Progenitor cell of endocrine pancreas (in vitro differentiated cells): ENCODE measurements at regions not wholly inside any gene's neighbourhood (a gene's known extent, or its start where the extent isn't known, plus 50 kb on each side); places are given as distances from the start of the nearest gene placed in this dataset.

Experiments used
- DNase-seq: peaks from one replicate; pipeline ENCODE4 v3.0.0; 2021; ENCODE audit warnings: low spot score; ENCODE audit not compliant: unreplicated experiment
- H3K27ac Mint-ChIP-seq: 2 replicates; pipeline ENCODE4 v1.8.0; 2021; ENCODE audit warnings: mild to moderate bottlenecking, moderate library complexity, mixed read lengths
- H3K27me3 Mint-ChIP-seq: 2 replicates; pipeline ENCODE4 v1.8.0; 2021; ENCODE audit warnings: mixed read lengths
- H3K36me3 Mint-ChIP-seq: 2 replicates; pipeline ENCODE4 v1.8.0; 2022; ENCODE audit warnings: mixed read lengths; ENCODE audit not compliant: insufficient read depth
- H3K4me1 Mint-ChIP-seq: 2 replicates; pipeline ENCODE4 v1.8.0; 2021; ENCODE audit warnings: low read depth, mixed read lengths
- H3K4me3 Mint-ChIP-seq: 2 replicates; pipeline ENCODE4 v1.8.0; 2021; ENCODE audit warnings: low read depth, mild to moderate bottlenecking, moderate library complexity, mixed read lengths
- H3K9me3 Mint-ChIP-seq: 2 replicates; pipeline ENCODE4 v1.8.0; 2021; ENCODE audit warnings: low read depth, mixed read lengths
- TF ChIP-seq, protein P1 (sequence below): fragments of 200-600 bp; sonication (generic); IDR thresholded peaks from one replicate; pipeline ENCODE4 v1.5.0; 2021; ENCODE audit warnings: antibody characterized with exemption, mild to moderate bottlenecking; ENCODE audit not compliant: unreplicated experiment

- Mint-ChIP-seq H3K4me3 (no peak overlapping the region), H3K9me3 (no peaks in the 10 kb centered on the region), H3K27me3 (peaks cover 43% of the 10 kb centered on the region), H3K4me1 (peaks cover 3% of the 10 kb centered on the region), H3K27ac (no peak overlapping the region), H3K36me3 (no peaks in the 10 kb centered on the region)
- no peak for DNase-seq
- TF ChIP-seq, protein P1, sequence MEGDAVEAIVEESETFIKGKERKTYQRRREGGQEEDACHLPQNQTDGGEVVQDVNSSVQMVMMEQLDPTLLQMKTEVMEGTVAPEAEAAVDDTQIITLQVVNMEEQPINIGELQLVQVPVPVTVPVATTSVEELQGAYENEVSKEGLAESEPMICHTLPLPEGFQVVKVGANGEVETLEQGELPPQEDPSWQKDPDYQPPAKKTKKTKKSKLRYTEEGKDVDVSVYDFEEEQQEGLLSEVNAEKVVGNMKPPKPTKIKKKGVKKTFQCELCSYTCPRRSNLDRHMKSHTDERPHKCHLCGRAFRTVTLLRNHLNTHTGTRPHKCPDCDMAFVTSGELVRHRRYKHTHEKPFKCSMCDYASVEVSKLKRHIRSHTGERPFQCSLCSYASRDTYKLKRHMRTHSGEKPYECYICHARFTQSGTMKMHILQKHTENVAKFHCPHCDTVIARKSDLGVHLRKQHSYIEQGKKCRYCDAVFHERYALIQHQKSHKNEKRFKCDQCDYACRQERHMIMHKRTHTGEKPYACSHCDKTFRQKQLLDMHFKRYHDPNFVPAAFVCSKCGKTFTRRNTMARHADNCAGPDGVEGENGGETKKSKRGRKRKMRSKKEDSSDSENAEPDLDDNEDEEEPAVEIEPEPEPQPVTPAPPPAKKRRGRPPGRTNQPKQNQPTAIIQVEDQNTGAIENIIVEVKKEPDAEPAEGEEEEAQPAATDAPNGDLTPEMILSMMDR = no peak
These were observed 114.8 kb upstream of the C16orf82 start for GRCh38 chr16:26951950-26952349.

DNA sequence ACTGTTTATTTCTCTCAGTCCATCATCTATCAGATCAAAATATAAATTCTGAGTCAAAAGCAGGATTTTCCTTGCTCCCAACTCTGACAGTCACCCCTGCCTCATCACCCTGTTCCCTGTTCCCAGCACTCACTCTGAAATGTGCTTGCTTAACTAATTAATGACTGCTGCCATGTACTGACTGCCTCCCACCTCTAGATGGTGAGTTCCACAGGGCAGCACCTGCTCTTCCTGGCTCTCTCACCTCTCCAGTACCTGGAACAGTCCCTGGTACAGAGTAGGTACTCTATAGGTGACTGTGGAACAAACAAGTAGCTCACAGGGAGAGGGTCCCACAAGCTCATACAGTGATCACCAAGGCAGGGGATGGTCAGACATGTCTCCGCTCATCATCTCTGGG lies 114.3 kb upstream of the C16orf82 start:
- no peak for DNase-seq
- Mint-ChIP-seq H3K4me3 (no peak overlapping the region), H3K9me3 (no peaks in the 10 kb centered on the region), H3K36me3 (no peaks in the 10 kb centered on the region), H3K27ac (no peak overlapping the region), H3K27me3 (peaks cover 45% of the 10 kb centered on the region), H3K4me1 (peaks cover 3% of the 10 kb centered on the region)
- TF ChIP-seq, protein P1 = peak; percentile 19

DNA sequence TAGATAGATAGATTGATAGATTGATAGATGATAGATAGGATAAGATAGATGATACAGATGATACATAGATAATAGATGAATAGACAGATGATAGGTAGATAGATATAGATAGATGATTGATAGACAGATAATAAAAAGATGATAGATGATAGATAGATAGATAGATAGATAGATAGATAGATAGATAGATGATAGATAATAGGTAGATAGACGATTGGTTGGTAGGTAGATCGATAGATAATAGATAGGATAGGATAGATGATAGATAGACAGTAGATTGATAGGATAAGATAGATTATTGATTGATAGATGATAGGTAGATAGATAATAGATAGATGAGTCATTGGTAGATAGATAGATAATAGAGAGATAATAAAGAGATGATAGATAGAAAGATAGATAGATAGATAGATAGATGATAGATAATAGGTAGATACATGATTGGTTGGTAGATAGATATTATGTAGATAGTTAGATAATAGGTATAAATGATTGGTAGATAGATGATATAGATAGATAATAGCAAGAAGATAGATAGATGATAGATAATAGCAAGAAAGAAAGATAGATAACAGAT lies 109.4 kb upstream of the C16orf82 start:
- peaks cover 3% of the 10 kb centered on the region for H3K4me1 Mint-ChIP-seq
- TF ChIP-seq, protein P1 = no peak
- no peak for DNase-seq
- peak overlapping the region; percentile 4 for H3K27ac Mint-ChIP-seq
- H3K9me3 Mint-ChIP-seq = no peaks in the 10 kb centered on the region
- H3K36me3 Mint-ChIP-seq = no peaks in the 10 kb centered on the region
- peaks cover 39% of the 10 kb centered on the region for H3K27me3 Mint-ChIP-seq
- H3K4me3 Mint-ChIP-seq = no peak overlapping the region

DNA sequence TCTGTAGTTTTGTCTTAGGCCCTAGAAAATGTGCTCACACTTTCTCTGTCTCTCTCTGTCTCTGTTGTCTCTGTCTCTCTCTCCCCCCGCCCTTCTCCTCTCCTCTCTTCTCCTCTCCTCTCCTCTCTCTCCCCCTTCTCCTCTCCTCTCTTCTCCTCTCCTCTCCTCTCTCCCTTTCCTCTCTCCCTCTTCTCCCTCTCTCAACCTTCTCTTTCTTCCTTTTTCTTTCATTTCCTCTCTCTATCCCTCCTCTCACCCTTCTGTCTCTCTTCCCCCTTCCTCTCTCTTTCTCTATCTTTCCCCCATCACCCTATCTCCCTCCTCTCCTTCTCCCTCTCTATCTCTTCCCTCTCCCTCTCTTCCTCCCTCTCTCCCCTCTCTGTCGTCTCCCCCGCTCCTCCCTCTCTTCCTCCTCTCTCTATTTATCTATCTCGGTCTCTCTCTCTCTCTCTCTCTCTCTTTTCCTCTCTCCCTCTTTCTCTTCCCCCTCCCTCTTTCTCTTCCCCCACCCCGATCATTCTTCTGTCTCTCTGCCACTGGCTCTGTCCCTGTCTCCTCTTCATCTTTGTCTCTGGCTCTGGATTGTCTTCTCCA lies 107.2 kb upstream of the C16orf82 start:
- TF ChIP-seq, protein P1 = no peak
- H3K4me1 Mint-ChIP-seq = no peaks in the 10 kb centered on the region
- H3K36me3 Mint-ChIP-seq = no peaks in the 10 kb centered on the region
- H3K9me3 Mint-ChIP-seq = no peaks in the 10 kb centered on the region
- no peak overlapping the region for H3K27ac Mint-ChIP-seq
- DNase-seq = no peak
- peaks cover 53% of the 10 kb centered on the region for H3K27me3 Mint-ChIP-seq
- H3K4me3 Mint-ChIP-seq = no peak overlapping the region

DNA sequence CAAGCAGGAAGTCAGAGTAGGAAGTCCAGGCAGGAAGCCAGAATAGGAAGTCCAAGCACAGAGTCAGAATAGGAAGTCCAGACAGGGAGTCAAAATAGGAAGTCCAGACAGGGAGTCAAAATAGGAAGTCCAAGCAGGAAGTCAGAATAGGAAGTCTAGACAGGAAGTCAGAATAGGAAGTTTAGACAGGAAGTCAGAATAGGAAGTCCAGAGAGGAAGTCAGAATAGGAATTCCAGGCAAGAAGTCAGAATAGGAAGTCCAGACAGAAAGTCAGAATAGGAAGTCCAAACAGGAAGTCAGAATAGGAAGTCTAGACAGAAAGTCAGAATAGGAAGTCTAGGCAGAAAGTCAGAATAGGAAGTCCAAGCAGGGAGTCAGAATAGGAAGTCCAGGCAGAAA lies 105.3 kb upstream of the C16orf82 start:
- H3K36me3 Mint-ChIP-seq = no peaks in the 10 kb centered on the region
- H3K9me3 Mint-ChIP-seq = no peaks in the 10 kb centered on the region
- no peak overlapping the region for H3K27ac Mint-ChIP-seq
- DNase-seq = no peak
- TF ChIP-seq, protein P1 = no peak
- H3K27me3 Mint-ChIP-seq = peaks cover 53% of the 10 kb centered on the region
- H3K4me1 Mint-ChIP-seq = no peaks in the 10 kb centered on the region
- no peak overlapping the region for H3K4me3 Mint-ChIP-seq
